ENCODE measurements at regions not wholly inside any gene's neighbourhood (a gene's known extent, or its start where the extent isn't known, plus 50 kb on each side); places are given as distances from the start of the nearest gene placed in this dataset.

- no peak for TF ChIP-seq REST (IDR thresholded peaks at IDR 0.05)
Observed at GRCh38 chr20:22825546-22825945, 209.6 kb upstream of the SSTR4 start (continued).

DNA sequence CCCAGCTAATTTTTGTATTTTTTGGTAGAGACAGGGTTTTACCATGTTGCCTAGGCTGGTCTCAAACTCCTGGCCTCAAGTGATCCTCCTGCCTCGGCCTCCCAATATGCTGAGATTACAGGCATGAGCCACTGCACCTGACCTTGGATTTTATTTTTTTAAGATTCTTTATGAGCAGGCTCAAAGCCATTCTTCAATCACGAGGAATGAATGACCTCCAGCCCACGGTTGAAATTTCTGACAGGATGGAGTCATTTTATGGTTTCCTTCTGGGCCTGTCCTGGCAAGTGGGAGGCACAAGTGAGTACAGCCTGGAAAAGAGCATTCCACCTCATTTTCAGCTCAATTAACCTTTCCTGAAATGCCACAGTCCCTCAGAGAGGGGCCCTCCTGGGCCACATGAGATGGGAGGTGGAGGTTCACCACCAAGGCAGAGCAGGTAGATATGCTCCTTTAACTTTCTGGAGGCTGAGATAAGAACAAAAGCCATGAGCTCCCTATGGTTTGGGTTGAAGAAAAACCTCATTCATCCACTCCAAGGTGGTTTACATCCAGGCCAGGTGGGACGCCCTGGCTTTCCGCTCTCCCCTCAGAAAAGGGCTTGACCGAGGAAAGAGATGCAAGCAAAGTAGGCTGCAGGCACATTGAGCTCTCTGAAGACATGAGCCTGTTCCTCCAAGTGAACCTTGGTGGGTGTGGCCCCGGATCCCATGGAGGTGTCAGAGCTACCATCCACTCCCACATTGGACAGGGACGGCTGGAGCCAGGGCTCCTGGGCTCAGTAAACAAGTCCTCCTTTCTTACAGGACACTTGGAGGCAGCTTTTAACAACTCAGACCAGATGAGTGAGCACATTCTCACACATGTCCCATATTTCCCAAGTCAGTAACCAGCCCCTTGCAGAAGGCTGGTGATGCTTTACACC is 208.5 kb upstream of the SSTR4 start:
- H3K4me3 ChIP-seq (ENCODE audit: low read depth in 1 of 3, low read length in 3 of 3), result no peak overlapping the region
- no peak overlapping the region for H3K27ac ChIP-seq (ENCODE audit: low read depth in 1 of 2, low read length in 2 of 2)
- H3K4me1 ChIP-seq (ENCODE audit: control insufficient read depth in 4 of 4, insufficient read depth in 4 of 4, low read length in 3 of 4), result no peaks in the 10 kb centered on the region
- peaks cover 0 to 2% (median 0%) of the 10 kb centered on the region in 4 donors for H3K27me3 ChIP-seq (ENCODE audit: control insufficient read depth in 4 of 4, insufficient read depth in 4 of 4, low read length in 3 of 4)
- no peaks in the 10 kb centered on the region for H3K36me3 ChIP-seq (ENCODE audit: control insufficient read depth in 4 of 4, insufficient read depth in 3 of 4, low read depth in 1 of 4, low read length in 3 of 4)
- H3K9ac ChIP-seq (ENCODE audit: low read depth in 1 of 2, low read length in 2 of 2), result no peak overlapping the region
- peak; percentile 19 for DNase-seq (ENCODE audit: low spot score)
- 76% methylated on average over 8 of the region's 8 CpGs for WGBS
- H3K9me3 ChIP-seq (ENCODE audit: control insufficient read depth in 4 of 4, low read length in 3 of 4), result no peaks in the 10 kb centered on the region
- no peak for TF ChIP-seq HNF4G (IDR thresholded peaks at IDR 0.05)
- TF ChIP-seq JUND (IDR thresholded peaks at IDR 0.05), result no peak

DNA sequence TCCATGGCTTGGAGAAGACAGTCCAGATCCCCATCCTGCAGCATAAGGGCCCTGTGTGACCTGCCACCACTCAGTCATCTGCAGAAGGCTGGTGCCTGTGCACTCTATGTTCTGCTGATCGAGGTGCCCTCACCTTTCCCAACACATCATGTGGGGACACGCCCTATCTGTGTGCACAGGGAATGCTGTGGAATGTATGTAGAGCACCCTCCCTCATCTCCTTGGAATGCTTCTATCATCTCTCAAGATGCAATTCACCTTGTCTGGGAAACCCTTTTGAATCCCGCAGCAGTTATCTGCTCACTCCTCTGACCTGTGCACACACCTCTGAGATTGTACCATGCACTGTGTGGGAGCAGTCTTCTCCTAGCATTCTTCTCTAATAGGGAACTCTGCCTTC is 207.2 kb upstream of the SSTR4 start:
- Histone ChIP-seq H3K27ac (ENCODE audit: low read depth in 1 of 2, low read length in 2 of 2) (no peak overlapping the region), H3K36me3 (ENCODE audit: control insufficient read depth in 4 of 4, insufficient read depth in 3 of 4, low read depth in 1 of 4, low read length in 3 of 4) (no peaks in the 10 kb centered on the region), H3K4me1 (ENCODE audit: control insufficient read depth in 4 of 4, insufficient read depth in 4 of 4, low read length in 3 of 4) (no peaks in the 10 kb centered on the region), H3K27me3 (ENCODE audit: control insufficient read depth in 4 of 4, insufficient read depth in 4 of 4, low read length in 3 of 4) (peaks cover 0 to 2% (median 0%) of the 10 kb centered on the region in 4 donors), H3K9ac (ENCODE audit: low read depth in 1 of 2, low read length in 2 of 2) (no peak overlapping the region), H3K4me3 (ENCODE audit: low read depth in 1 of 3, low read length in 3 of 3) (no peak overlapping the region), H3K9me3 (ENCODE audit: control insufficient read depth in 4 of 4, low read length in 3 of 4) (no peaks in the 10 kb centered on the region)
- DNase-seq (ENCODE audit: low spot score), result peak; percentile 5
- 65% methylated on average over 3 of the region's 3 CpGs for WGBS
- TF ChIP-seq TAF1 (conservative IDR thresholded peaks at IDR 0.05), result no peak
- TF ChIP-seq NR2F2 (IDR thresholded peaks at IDR 0.05), result no peak
- no peak for TF ChIP-seq JUND (IDR thresholded peaks at IDR 0.05)
- no peak for TF ChIP-seq EGR1 (IDR thresholded peaks at IDR 0.05; ENCODE audit: low read depth in 2 of 2)
- no peak for TF ChIP-seq ATF3 (IDR thresholded peaks at IDR 0.05)
- TF ChIP-seq SP1 (IDR thresholded peaks at IDR 0.05), result no peak
- no peak for TF ChIP-seq GABPA (IDR thresholded peaks at IDR 0.05 in 1 of 2, conservative IDR thresholded peaks at IDR 0.05 in 1 of 2)
- TF ChIP-seq RXRA (IDR thresholded peaks at IDR 0.05), result no peak
- TF ChIP-seq, protein P1, sequence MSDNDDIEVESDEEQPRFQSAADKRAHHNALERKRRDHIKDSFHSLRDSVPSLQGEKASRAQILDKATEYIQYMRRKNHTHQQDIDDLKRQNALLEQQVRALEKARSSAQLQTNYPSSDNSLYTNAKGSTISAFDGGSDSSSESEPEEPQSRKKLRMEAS (IDR thresholded peaks at IDR 0.05), result no peak
- TF ChIP-seq RAD21 (IDR thresholded peaks at IDR 0.05), result no peak
- TF ChIP-seq FOXA1 (IDR thresholded peaks at IDR 0.05), result no peak
- no peak for TF ChIP-seq REST (IDR thresholded peaks at IDR 0.05)
- TF ChIP-seq HNF4A (conservative IDR thresholded peaks at IDR 0.05), result no peak
- TF ChIP-seq FOXA2 (IDR thresholded peaks at IDR 0.05), result no peak
- no peak for TF ChIP-seq HNF4G (IDR thresholded peaks at IDR 0.05)
- no peak for TF ChIP-seq CTCF (IDR thresholded peaks at IDR 0.05; ENCODE audit: low read depth, low read length, missing input control)
- TF ChIP-seq, protein P2, sequence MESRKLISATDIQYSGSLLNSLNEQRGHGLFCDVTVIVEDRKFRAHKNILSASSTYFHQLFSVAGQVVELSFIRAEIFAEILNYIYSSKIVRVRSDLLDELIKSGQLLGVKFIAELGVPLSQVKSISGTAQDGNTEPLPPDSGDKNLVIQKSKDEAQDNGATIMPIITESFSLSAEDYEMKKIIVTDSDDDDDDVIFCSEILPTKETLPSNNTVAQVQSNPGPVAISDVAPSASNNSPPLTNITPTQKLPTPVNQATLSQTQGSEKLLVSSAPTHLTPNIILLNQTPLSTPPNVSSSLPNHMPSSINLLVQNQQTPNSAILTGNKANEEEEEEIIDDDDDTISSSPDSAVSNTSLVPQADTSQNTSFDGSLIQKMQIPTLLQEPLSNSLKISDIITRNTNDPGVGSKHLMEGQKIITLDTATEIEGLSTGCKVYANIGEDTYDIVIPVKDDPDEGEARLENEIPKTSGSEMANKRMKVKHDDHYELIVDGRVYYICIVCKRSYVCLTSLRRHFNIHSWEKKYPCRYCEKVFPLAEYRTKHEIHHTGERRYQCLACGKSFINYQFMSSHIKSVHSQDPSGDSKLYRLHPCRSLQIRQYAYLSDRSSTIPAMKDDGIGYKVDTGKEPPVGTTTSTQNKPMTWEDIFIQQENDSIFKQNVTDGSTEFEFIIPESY (IDR thresholded peaks at IDR 0.05), result no peak
- TF ChIP-seq YY1 (IDR thresholded peaks at IDR 0.05), result no peak
